Mesenteric fat pad (tissue), 1 donor: ENCODE measurements at regions not wholly inside any gene's neighbourhood (a gene's known extent, or its start where the extent isn't known, plus 50 kb on each side); places are given as distances from the start of the nearest gene placed in this dataset.
"Not testable (repeated sequence)": the region's sequence is repeated elsewhere in the genome, so short reads cannot be mapped to it uniquely, and the experiment has no call there.

Experiments
- DNase-seq: peaks from one replicate; pipeline ENCODE4 v3.0.0-alpha.2; 2020; ENCODE audit warnings: low spot score
- donor health status: DM: yes; HTN: yes; CAD: no.

GRCh38 chr12:29029484-29029883, 119.6 kb upstream of the FAR2 start:
- DNase-seq = not testable (repeated sequence)

GRCh38 chr12:29030006-29030405, 119.1 kb upstream of the FAR2 start:
- no peak for DNase-seq

DNA sequence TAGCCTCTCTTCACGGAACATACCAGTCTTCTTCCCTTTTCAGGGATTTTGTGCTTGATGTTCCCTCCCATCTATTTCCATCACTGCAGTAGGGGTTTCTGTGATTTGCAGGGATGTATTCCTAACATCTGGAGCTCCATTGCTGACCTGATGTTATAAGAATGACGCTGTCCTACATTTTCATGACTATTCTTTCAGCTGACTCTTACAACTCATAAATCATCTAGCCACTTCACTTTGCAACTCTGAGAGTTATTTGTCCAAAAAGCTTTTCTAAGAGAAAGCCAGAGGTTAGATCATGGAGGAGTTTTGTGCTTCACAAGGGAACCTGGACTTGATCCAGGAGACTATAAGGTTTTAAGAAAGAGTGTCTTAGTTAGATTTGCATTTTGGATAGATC, 116.6 kb upstream of the FAR2 start:
- DNase-seq = no peak

GRCh38 chr12:29033519-29033918, 115.6 kb upstream of the FAR2 start:
- DNase-seq = no peak

DNA sequence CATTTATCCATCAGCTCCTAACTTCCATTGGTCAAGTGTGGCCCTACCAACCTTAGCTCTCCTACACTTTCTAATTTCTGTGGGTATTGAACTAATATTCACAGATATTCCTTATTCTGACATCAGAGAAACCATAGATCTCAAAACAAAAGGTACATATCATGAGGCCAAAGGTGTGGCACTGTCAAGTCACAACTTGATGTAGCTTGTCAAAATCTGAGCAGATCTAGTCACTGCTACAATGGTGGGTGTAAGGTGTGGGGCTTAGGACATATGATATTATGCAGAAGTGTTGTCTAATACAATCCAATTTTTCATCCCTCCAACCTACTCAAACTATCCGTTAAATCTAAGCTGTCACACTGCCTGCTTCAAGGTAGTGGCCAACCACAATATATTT, 114.0 kb upstream of the FAR2 start:
- no peak for DNase-seq

GRCh38 chr12:29039013-29039412, 110.1 kb upstream of the FAR2 start:
- DNase-seq = no peak

DNA sequence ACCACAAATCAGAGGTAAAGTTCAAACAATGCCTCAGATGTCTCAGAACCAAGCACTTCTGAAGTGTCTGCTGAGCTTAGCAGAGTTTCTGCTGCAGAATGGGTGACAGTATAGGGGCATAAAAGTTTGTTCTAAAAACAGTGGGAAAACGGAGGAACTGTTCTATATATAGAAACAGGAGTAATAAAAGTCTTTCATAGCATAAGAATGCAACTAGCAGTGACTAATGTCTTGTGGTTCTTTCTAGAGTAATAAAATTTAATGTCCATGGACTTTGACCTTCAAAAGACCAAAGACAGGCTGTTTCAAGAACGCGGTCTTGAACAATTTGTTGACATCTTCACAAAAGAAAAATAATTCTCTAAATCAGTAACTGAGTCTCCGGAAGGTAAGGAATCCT, 107.5 kb upstream of the FAR2 start:
- no peak for DNase-seq

DNA sequence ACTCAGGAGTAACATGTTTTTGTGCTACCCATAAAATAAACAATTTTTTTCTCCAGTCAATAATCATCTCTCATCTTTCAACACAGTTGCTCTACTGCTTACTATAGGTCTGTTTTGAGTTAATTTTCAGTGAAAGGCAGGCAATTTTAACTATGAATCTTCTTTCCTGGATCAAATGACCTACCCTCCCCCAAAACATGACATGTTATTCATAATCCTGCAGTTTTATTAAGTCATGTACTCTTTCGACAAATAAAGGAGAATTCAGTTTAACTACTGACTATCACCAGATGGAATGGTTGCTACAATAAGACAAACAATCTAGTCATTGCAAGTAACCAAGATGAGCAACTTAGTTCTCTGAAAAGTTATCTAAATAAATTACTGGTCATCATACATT, 106.0 kb upstream of the FAR2 start:
- no peak for DNase-seq

DNA sequence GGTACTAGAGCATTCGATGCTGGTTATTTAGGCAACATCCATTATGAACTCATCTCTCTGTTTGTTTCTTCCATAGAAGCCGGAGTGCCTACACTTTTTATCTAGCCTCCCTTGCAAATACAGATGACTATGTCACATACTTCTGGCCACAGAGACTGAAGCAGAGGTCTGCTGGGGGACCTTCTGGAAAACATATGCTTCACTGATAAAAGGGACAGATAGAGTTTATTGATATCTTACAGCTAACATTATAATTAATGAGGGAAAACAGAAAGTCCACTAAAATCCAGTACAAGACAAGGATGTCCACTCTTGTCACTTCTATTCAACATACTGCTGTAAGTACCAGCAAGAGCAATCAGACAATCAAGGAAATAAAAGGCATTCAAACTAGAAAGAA, 104.3 kb upstream of the FAR2 start:
- no peak for DNase-seq

- DNase-seq = no peak
Observed at GRCh38 chr12:29048787-29049186, 100.3 kb upstream of the FAR2 start.

- DNase-seq = no peak
Observed at GRCh38 chr12:29050503-29050902, 98.6 kb upstream of the FAR2 start.

DNA sequence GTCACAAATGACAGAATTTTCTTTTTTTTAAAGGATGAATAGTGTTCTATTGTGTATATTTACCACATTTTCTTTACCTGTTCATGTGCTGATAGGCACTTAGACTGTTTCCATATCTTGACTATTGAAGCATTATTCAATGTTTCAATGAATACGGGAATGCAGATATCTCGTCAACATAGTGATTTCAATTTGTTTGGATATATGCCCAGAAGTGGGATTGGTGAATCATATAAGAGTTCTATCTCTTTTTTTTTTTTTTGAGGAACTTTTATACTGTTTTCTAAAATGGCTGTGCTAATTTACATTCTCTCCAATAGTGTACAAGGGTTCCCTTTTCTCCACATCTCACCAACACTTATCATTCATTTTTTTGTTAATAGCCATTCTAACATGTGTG, 97.9 kb upstream of the FAR2 start:
- no peak for DNase-seq

DNA sequence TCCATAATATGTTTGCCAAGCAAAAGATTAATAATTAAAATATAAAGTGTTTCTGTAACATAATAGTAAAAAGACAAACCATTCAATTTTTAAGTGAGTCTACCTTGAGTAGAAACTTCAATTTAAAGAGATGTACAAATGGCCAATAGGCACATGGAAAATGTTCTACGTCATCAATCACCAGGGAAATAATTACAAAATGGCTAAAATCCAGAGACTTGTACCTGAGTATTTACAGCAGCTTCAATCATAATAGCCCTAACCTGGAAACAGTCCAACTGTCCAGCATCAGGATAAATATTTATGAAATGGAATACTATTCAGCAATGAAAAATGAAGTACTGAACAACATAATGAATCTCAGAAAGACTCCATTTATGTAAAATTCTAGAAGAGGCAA, 95.5 kb upstream of the FAR2 start:
- no peak for DNase-seq

DNA sequence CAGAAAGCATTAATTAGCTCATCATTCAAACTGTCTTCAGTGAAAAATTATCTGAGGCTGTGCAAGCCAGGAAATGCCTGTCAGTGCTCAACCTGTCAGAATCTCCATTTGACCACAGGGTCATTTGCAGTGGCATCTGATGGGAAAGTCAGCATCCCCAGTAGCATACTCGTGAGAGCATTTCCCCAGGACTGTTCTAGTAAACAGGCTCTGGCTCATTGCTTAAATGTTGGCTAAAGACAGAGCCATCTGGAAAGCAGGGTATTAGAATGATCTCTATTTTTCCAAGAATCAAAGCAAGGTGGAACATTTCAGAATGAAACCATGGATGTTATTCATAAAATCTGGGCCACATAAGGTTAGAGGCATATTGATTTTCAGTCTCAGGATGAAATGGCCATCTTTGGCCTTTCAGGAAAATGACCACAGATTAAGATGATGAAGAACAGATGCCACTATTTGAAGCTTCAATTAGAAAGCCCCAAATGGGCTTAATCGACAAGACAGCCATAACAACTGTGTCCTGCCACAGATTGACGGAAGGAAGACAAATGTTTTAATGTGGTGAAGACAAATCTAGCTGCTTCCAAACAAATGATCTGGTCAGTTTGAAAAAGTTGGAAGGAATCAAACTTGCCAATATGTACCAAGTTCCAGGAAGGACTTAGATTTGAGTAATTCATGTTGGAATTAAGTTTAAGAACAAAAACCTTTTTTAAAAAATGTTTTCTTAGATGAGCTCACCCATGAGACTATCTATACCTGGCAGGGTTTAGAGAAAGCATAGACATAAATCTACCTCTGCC, 94.0 kb upstream of the FAR2 start:
- DNase-seq = no peak

DNA sequence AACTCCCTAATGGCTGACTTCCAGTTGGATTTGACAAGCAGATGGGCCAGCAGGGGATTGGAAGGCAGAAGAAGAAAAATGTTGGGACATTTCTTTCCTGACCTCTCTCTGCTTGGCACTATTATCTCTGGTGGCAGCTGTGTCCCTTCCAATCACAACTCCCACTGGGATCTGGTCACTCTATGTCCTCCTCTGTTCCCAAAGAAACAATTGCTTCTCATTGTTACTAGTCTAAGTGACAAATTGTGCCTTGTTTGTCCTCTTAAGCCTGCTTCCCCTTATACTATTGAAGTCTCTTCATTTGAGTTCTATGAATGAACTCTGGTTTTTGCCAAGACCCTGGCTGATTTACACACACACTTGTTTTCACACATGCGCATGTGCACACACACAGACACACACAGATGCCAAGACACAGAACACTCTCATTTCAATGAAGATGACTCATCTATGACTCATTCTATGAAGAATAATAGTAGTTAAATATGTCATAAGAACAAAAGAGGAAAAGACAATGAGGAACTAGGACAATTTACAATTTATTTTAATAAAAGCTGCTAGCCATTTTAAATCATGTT, 83.0 kb upstream of the FAR2 start:
- DNase-seq = no peak

DNA sequence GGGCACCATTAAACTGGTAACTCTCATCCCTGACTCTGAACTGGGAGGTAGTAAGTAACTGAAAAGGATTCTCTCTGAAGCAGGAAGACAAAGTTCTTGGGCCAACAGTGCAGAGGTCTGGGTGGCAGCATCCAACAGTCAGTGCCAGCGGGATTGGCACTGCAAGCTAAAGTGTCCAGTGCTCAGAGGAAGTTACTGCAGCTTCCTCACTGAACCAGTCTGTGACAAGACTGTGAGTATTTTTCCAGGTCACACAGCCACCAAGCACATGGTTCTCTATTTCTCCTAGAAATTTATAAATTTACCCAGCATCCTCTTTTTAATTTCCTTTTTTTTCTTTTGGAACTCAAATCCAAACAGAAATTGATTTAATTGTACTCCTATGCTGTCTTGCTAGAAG, 81.6 kb upstream of the FAR2 start:
- no peak for DNase-seq

- no peak for DNase-seq
Observed at GRCh38 chr12:29070309-29070708, 78.8 kb upstream of the FAR2 start.

GRCh38 chr12:29071099-29071498, 78.0 kb upstream of the FAR2 start:
- no peak for DNase-seq

GRCh38 chr12:29072631-29073030, 76.4 kb upstream of the FAR2 start:
- no peak for DNase-seq

GRCh38 chr12:29073631-29074239, 75.3 kb upstream of the FAR2 start:
- DNase-seq = no peak

DNA sequence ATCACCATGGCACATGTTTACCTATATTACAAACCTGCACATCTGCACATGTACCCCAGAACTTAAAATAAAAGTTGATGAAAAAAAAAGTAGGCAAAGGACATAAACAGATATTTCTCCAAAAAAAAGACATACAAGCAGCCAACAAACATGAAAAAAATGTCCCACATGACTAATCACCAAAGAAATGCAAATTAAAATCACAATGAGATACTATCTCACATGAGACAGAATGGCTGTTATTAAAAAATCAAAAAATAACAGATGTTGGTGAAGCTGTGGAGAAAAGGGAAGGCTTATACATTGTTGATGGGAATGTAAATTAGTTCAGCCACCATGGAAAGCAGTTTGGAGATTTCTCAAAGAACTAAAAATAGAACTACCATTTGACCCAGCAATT, 68.0 kb upstream of the FAR2 start:
- DNase-seq = no peak

- no peak for DNase-seq
Observed at GRCh38 chr12:29082522-29082921, 66.6 kb upstream of the FAR2 start.
